GM12878 (cell line): ENCODE measurements at regions not wholly inside any gene's neighbourhood (a gene's known extent, or its start where the extent isn't known, plus 50 kb on each side); places are given as distances from the start of the nearest gene placed in this dataset.
A peak's percentile ranks its signal among the peaks of the same experiment; 100 is the strongest.

ENCODE experiments used
- ATAC-seq: fragments of 200-7000 bp; cut with Tn5 transposase; 3 replicates; pipeline ENCODE4 v1.9.1; 2020; ENCODE audit warnings: mild to moderate bottlenecking, moderate library complexity
- BruUV-seq: library from RNA; stranded (reverse); fragments of 400-500 nt; replicated peaks from 2 replicates; lab custom pipeline; 2021; lab: Mats Ljungman, UMichigan
- CTCF ChIA-PET: fragments of 300-600 bp; sonication (Branson Sonifier 250); formaldehyde crosslinking; extraction: SDS; loops from one replicate; lab custom pipeline; 2021; ENCODE audit warnings: inconsistent platforms; lab: Yijun Ruan, JAX
- POLR2A ChIA-PET: fragments of 350-600 bp; formaldehyde crosslinking; extraction: SDS; loops from one replicate; lab custom pipeline; 2021; ENCODE audit warnings: inconsistent platforms; lab: Charles Lee
- RAD21 ChIA-PET: fragments of 300-600 bp; sonication (Branson Sonifier 250); formaldehyde crosslinking; loops from one replicate; lab custom pipeline; 2023; ENCODE audit warnings: antibody characterized with exemption; ENCODE audit not compliant: unreplicated experiment; lab: Charles Lee
- SMC1A ChIA-PET: fragments of 300-600 bp; sonication (Branson Sonifier 250); formaldehyde crosslinking; loops from one replicate; lab custom pipeline; 2023; ENCODE audit not compliant: unreplicated experiment, uncharacterized antibody; lab: Charles Lee
- DNase-seq: peaks from one replicate; pipeline ENCODE4 v3.0.0-alpha.2; 2011; ENCODE audit warnings: low read depth, low spot score
- FAIRE-seq: peaks from 3 replicates; lab custom pipeline; 2011; peaks lifted over from hg19 to GRCh38; lab: Jason Lieb, UNC
- H2AFZ ChIP-seq: 2 replicates; pipeline ENCODE4 v1.6.0; 2011; ENCODE audit warnings: low read depth, low read length, control low read depth; ENCODE audit not compliant: control insufficient read depth
- H3K27ac ChIP-seq: 2 replicates; pipeline ENCODE4 v1.5.1; 2011; ENCODE audit warnings: control low read depth; ENCODE audit not compliant: control insufficient read depth, insufficient read depth
- H3K27me3 ChIP-seq, 2 experiments: replicated peaks in 1 of 2; 2 replicates each; pipeline versions ENCODE4 v1.6.0 to v1.6.1; 2011; ENCODE audit warnings: low read length in 1 of 2; ENCODE audit not compliant: control insufficient read depth in 2 of 2, insufficient read depth in 2 of 2
- H3K36me3 ChIP-seq, 2 experiments: 2 replicates each; pipeline ENCODE4 v1.5.1; 2011; ENCODE audit warnings: low read length in 1 of 2; ENCODE audit not compliant: control insufficient read depth in 2 of 2, insufficient read depth in 2 of 2
- H3K4me1 ChIP-seq: 2 replicates; pipeline ENCODE4 v1.6.1; 2011; ENCODE audit warnings: mild to moderate bottlenecking, low read length, moderate library complexity, mixed read lengths; ENCODE audit not compliant: control insufficient read depth, insufficient read depth
- H3K4me2 ChIP-seq: 2 replicates; pipeline ENCODE4 v1.6.0; 2011; ENCODE audit warnings: control low read depth; ENCODE audit not compliant: control insufficient read depth, insufficient read depth
- H3K4me3 ChIP-seq: fragments of 200-600 bp; sonication (generic); 2 replicates; pipeline ENCODE4 v1.5.1; 2016
- H3K79me2 ChIP-seq: 2 replicates; pipeline ENCODE4 v1.6.0; 2011; ENCODE audit warnings: low read length; ENCODE audit not compliant: control insufficient read depth, insufficient read depth
- H3K9ac ChIP-seq: 2 replicates; pipeline ENCODE4 v1.8.0; 2011; ENCODE audit warnings: low read length, control low read depth, mixed read lengths; ENCODE audit not compliant: control insufficient read depth, insufficient read depth
- H3K9me3 ChIP-seq: replicated peaks from 3 replicates; pipeline ENCODE4 v1.5.1; 2011; ENCODE audit warnings: mild to moderate bottlenecking, low read length; ENCODE audit not compliant: control insufficient read depth, insufficient read depth
- H4K20me1 ChIP-seq: 2 replicates; pipeline ENCODE4 v1.6.0; 2011; ENCODE audit not compliant: control insufficient read depth, insufficient read depth
- ASH2L ChIP-seq: fragments of 300-600, 200-600 bp; sonication (generic); IDR thresholded peaks from 2 replicates; pipeline ENCODE4 v1.6.1; 2017; ENCODE audit warnings: low read depth, mild to moderate bottlenecking, borderline replicate concordance
- ATF3 ChIP-seq: IDR thresholded peaks from 2 replicates; pipeline ENCODE4 v1.6.1; 2011; ENCODE audit warnings: low read depth, mild to moderate bottlenecking, low read length, moderate library complexity, borderline replicate concordance; ENCODE audit errors: extremely low read depth
- ATF7 ChIP-seq: fragments of 450-650 bp; IDR thresholded peaks from 2 replicates; pipeline ENCODE4 v1.6.1; 2016; ENCODE audit warnings: low read depth, mild to moderate bottlenecking
- CBX3 ChIP-seq: fragments of 200-600 bp; sonication (generic); IDR thresholded peaks from 2 replicates; pipeline ENCODE4 v1.6.1; 2016; ENCODE audit warnings: low read depth, borderline replicate concordance
- CREB1 ChIP-seq: IDR thresholded peaks from 2 replicates; pipeline ENCODE4 v1.6.1; 2012; ENCODE audit warnings: low read depth, mild to moderate bottlenecking, inconsistent platforms
- EZH2 ChIP-seq: IDR thresholded peaks from 2 replicates; pipeline ENCODE4 v1.6.1; 2012; ENCODE audit warnings: low read depth, mild to moderate bottlenecking, control low read depth, inconsistent platforms, low read length, borderline replicate concordance; ENCODE audit not compliant: control insufficient read depth
- FOXM1 ChIP-seq: IDR thresholded peaks from 2 replicates; pipeline ENCODE4 v1.6.1; 2012; ENCODE audit warnings: low read depth, mild to moderate bottlenecking, inconsistent platforms, low read length, moderate library complexity
- GABPA ChIP-seq: IDR thresholded peaks from 2 replicates; pipeline ENCODE4 v1.6.1; 2014; ENCODE audit warnings: antibody characterized with exemption, low read depth, mild to moderate bottlenecking, inconsistent platforms
- IRF5 ChIP-seq: fragments of 450-650 bp; IDR thresholded peaks from 2 replicates; pipeline ENCODE4 v1.6.1; 2017; ENCODE audit warnings: borderline replicate concordance
- KLF5 ChIP-seq: fragments of 450-650 bp; IDR thresholded peaks from 2 replicates; pipeline ENCODE4 v1.6.1; 2014; ENCODE audit warnings: mild to moderate bottlenecking; ENCODE audit not compliant: partially characterized antibody
- LARP7 ChIP-seq: fragments of 450-650 bp; IDR thresholded peaks from 2 replicates; pipeline ENCODE4 v1.6.1; 2017; ENCODE audit warnings: mild to moderate bottlenecking
- NFYA ChIP-seq: IDR thresholded peaks from 2 replicates; pipeline ENCODE4 v1.6.1; 2011; ENCODE audit warnings: low read depth, mild to moderate bottlenecking, low read length, improper control_type of control experiment, borderline replicate concordance
- PAX5 ChIP-seq: IDR thresholded peaks from 2 replicates; pipeline ENCODE4 v1.6.1; 2011; ENCODE audit warnings: low read depth, low read length, borderline replicate concordance
- RAD21 ChIP-seq: IDR thresholded peaks from 2 replicates; pipeline ENCODE4 v1.6.1; 2011; ENCODE audit warnings: mild to moderate bottlenecking, low read depth, low read length, moderate library complexity; ENCODE audit not compliant: insufficient read depth
- RCOR1 ChIP-seq: conservative IDR thresholded peaks from 2 replicates; pipeline ENCODE4 v1.6.1; 2012; ENCODE audit warnings: low read depth, low read length, improper control_type of control experiment
- SMC3 ChIP-seq: IDR thresholded peaks from 2 replicates; pipeline ENCODE4 v1.6.1; 2011; ENCODE audit warnings: low read length, improper control_type of control experiment, borderline replicate concordance
- SREBF1 ChIP-seq: IDR thresholded peaks from 2 replicates; pipeline ENCODE4 v1.6.1; 2012; ENCODE audit warnings: mild to moderate bottlenecking, low read length
- TCF12 ChIP-seq: IDR thresholded peaks from 2 replicates; pipeline ENCODE4 v1.6.1; 2011; ENCODE audit warnings: low read depth, mild to moderate bottlenecking, low read length
- ZNF207 ChIP-seq: fragments of 450-650 bp; IDR thresholded peaks from 2 replicates; pipeline ENCODE4 v1.6.1; 2014; ENCODE audit warnings: antibody characterized with exemption, mild to moderate bottlenecking, borderline replicate concordance
- ZNF274 ChIP-seq: IDR thresholded peaks from one replicate; pipeline ENCODE4 v1.8.0; 2011; ENCODE audit not compliant: insufficient read length, insufficient read depth
- WGBS: methylation state at CpG from one replicate; pipeline ENCODE4 v1.1.6; 2016; ENCODE audit warnings: low lambda C conversion rate; ENCODE audit not compliant: insufficient replicate concordance, insufficient coverage; ENCODE audit errors: missing lambda C conversion rate; 5-methylcytosine and 5-hydroxymethylcytosine counted together
- in situ Hi-C: fragments of 300-500 bp; cut with MboI; formaldehyde crosslinking; loops from 9 replicates; pipeline ENCODE4 v1.14.3; 2018; ENCODE audit warnings: mixed read lengths
- intact Hi-C: fragments of 100-400 bp; cut with micrococcal nuclease; formaldehyde crosslinking; loops from one replicate; pipeline ENCODE4 v1.14.2; 2022; ENCODE audit not compliant: unreplicated experiment

GRCh38 chr1:234722904-234723720 lies 113.1 kb upstream of the IRF2BP2 start:
- no peak for DNase-seq
- H3K4me1 ChIP-seq: peaks cover 49% of the 10 kb centered on the region
- peak; percentile 49 for FAIRE-seq
- in situ Hi-C loops: no loop called here
- ChIA-PET SMC1A (interaction anchor here (0.6 to 15.6 kb wide), 27 partner anchors 9 to 352 kb away, joined by 3 to 255 read pairs (median 4); partner anchors contain the start of gene IRF2BP2), CTCF (interaction anchor here (0.8 to 2.1 kb wide), 13 partner anchors 16 to 312 kb away, joined by 3 to 11 read pairs (median 4); no protein-coding TSS in a partner anchor), RAD21 (interaction anchor here (0.6 to 8.0 kb wide), 32 partner anchors 11 to 359 kb away, joined by 3 to 128 read pairs (median 6); partner anchors contain the start of gene IRF2BP2), POLR2A (interaction anchor here (0.6 to 6.0 kb wide), 17 partner anchors 9 to 381 kb away, joined by 3 to 73 read pairs (median 5); partner anchors contain the start of gene IRF2BP2)
- no peaks in the 10 kb centered on the region for H3K9me3 ChIP-seq
- peak overlapping the region; percentile 6 for H3K4me2 ChIP-seq
- no peak overlapping the region for H3K4me3 ChIP-seq
- intact Hi-C loops: loop anchor here (5.0 kb wide), 1 partner anchor 226 kb away; no protein-coding TSS in a partner anchor
- no peak for ATAC-seq
- peak overlapping the region; percentile 77 for H3K9ac ChIP-seq
- WGBS: 89% methylated on average over 26 of the region's 26 CpGs
- H3K27ac ChIP-seq: peak overlapping the region; percentile 94
- no peaks in the 10 kb centered on the region for H4K20me1 ChIP-seq
- no TSS peak for BruUV-seq
- peak overlapping the region; percentile 83 for H2AFZ ChIP-seq
- no peaks in the 10 kb centered on the region for H3K36me3 ChIP-seq
- H3K27me3 ChIP-seq: no peaks in the 10 kb centered on the region
- H3K79me2 ChIP-seq: no peaks in the 10 kb centered on the region
- no peak for TF ChIP-seq CREB1
- no peak for TF ChIP-seq ZNF207
- TF ChIP-seq IRF5: no peak
- 0 out of 2 replicates have a peak, but pooled peaks have one; percentile 6 for TF ChIP-seq PAX5
- no peak for TF ChIP-seq FOXM1
- no peak for TF ChIP-seq GABPA
- TF ChIP-seq KLF5: no peak
- TF ChIP-seq ZNF274: no peak
- no peak for TF ChIP-seq TCF12
- no peak for TF ChIP-seq ATF7
- TF ChIP-seq ATF3: no peak
- TF ChIP-seq SMC3: peak; percentile 12; the same call in 1 of the 2 replicates
- TF ChIP-seq SREBF1: no peak
- TF ChIP-seq ASH2L: no peak
- TF ChIP-seq RCOR1: no peak
- no peak for TF ChIP-seq CBX3
- TF ChIP-seq LARP7: 0 out of 2 replicates have a peak, but pooled peaks have one; percentile 41
- TF ChIP-seq RAD21: no peak
- TF ChIP-seq NFYA: no peak
- TF ChIP-seq EZH2: no peak
